ENCODE measurements at regions not wholly inside any gene's neighbourhood (a gene's known extent, or its start where the extent isn't known, plus 50 kb on each side); places are given as distances from the start of the nearest gene placed in this dataset.
A peak's percentile ranks its signal among the peaks of the same experiment; 100 is the strongest.

DNA sequence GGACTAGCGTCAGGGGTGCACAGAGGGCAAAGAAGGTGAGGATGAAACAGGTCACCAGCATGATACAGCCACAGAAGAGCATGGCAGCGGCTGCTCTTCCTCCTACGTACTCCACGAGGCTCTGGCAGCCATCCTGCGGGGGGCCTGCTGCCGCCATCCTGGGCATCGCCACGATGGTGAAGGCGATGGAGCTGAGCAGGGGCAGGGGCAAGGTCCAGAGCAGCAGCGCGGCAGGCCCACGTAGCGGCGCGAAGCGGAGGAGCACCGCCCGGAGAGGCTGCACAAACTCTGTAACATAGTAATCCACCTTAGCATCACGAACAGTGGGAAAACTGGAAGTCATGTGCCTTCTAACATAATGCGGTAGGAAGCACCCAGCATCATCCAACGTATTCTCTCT, 491.6 kb downstream of the PYDC2 start:
- no peak for DNase-seq (ENCODE audit: low read depth, low spot score)
- Histone ChIP-seq H3K27me3 (ENCODE audit: insufficient read depth, insufficient read length) (no peaks in the 10 kb centered on the region), H3K4me1 (ENCODE audit: insufficient read depth, insufficient read length) (no peaks in the 10 kb centered on the region), H3K4me3 (ENCODE audit: insufficient read length, low read depth) (no peak overlapping the region), H3K9me3 (ENCODE audit: insufficient read depth, low read length) (no peaks in the 10 kb centered on the region), H3K36me3 (ENCODE audit: insufficient read depth, insufficient read length, low read length) (no peaks in the 10 kb centered on the region), H3K9ac (ENCODE audit: insufficient read length, low read depth) (no peak overlapping the region)
- no peak for TF ChIP-seq SUZ12 (IDR thresholded peaks at IDR 0.05; ENCODE audit: extremely low read depth, insufficient read depth, insufficient read length)

DNA sequence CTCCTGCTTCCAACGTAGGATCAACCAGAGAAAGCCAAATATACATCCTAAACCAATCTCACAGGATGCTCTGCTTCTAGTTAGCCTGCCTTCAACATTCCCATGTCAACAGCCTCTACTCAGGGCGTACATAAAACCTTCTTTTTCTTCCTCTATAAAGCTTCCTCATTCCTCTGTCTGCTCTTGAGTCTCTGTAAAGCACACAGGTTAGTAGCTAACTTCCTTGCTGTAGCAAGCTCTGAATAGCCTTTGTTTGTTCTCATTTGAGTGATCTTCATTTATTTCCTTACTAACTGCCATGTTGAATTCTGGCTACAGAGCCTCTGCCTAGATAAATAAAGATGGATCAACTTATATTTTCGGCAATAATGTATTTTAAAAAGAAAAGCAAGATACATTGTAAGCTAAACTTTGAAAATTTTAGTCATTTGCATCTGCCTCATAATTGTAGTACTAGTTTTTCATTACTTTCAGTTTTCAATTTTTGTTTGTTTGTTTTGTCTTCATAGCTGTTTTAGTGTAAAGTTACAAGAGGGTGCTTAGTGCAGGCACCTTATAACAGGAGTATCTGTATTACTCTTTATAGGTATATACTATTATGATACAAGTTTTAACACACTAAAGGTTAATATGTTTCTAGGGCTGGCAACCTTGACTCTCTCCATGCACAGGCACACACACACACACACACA, 498.2 kb downstream of the PYDC2 start:
- Histone ChIP-seq H3K4me3 (ENCODE audit: insufficient read length, low read depth) (no peak overlapping the region), H3K27me3 (ENCODE audit: insufficient read depth, insufficient read length) (no peaks in the 10 kb centered on the region), H3K4me1 (ENCODE audit: insufficient read depth, insufficient read length) (no peaks in the 10 kb centered on the region), H3K36me3 (ENCODE audit: insufficient read depth, insufficient read length, low read length) (no peaks in the 10 kb centered on the region), H3K9me3 (ENCODE audit: insufficient read depth, low read length) (peaks cover 10% of the 10 kb centered on the region; the same call in 1 of the 2 replicates), H3K9ac (ENCODE audit: insufficient read length, low read depth) (no peak overlapping the region)
- DNase-seq (ENCODE audit: low read depth, low spot score) = no peak
- no peak for TF ChIP-seq ZNF274 (IDR thresholded peaks at IDR 0.05; ENCODE audit: low read depth, low read length)
- TF ChIP-seq SUZ12 (IDR thresholded peaks at IDR 0.05; ENCODE audit: extremely low read depth, insufficient read depth, insufficient read length) = no peak
- TF ChIP-seq YY1 (IDR thresholded peaks at IDR 0.05; ENCODE audit: insufficient read depth, insufficient read length) = no peak

DNA sequence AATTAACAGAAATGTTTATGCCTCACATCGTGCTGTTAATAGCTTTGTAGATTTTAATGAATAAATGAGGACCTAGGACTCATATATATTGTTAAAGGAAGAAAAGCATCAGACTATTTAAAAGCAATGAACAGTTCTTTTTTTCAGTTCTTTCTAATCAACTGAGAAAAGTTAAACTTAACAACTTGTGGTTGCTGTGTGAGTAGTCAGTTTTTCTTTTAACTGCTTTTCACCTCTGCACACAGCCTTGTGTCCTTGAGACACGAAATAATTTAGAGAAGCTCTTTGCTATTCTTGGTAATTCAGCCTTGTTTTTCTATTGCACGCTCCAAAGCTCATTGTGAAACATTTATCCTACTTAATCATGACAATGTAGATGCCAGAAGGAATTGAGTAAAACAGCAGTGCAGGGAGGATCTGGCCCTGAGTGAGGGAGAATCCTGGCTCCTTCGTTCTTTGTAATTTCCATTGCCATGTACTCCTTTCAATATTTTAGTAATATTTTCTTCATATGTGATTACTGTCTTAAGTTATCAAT, 499.0 kb downstream of the PYDC2 start:
- no peak overlapping the region for H3K9ac ChIP-seq (ENCODE audit: insufficient read length, low read depth)
- H3K9me3 ChIP-seq (ENCODE audit: insufficient read depth, low read length) = peaks cover 10% of the 10 kb centered on the region; the same call in 1 of the 2 replicates
- H3K36me3 ChIP-seq (ENCODE audit: insufficient read depth, insufficient read length, low read length) = no peaks in the 10 kb centered on the region
- no peak overlapping the region for H3K4me3 ChIP-seq (ENCODE audit: insufficient read length, low read depth)
- no peak for DNase-seq (ENCODE audit: low read depth, low spot score)
- TF ChIP-seq YY1 (IDR thresholded peaks at IDR 0.05; ENCODE audit: insufficient read depth, insufficient read length) (no peak), SUZ12 (IDR thresholded peaks at IDR 0.05; ENCODE audit: extremely low read depth, insufficient read depth, insufficient read length) (no peak), ZNF274 (IDR thresholded peaks at IDR 0.05; ENCODE audit: low read depth, low read length) (no peak)
- H3K27me3 ChIP-seq (ENCODE audit: insufficient read depth, insufficient read length) = no peaks in the 10 kb centered on the region
- no peaks in the 10 kb centered on the region for H3K4me1 ChIP-seq (ENCODE audit: insufficient read depth, insufficient read length)

DNA sequence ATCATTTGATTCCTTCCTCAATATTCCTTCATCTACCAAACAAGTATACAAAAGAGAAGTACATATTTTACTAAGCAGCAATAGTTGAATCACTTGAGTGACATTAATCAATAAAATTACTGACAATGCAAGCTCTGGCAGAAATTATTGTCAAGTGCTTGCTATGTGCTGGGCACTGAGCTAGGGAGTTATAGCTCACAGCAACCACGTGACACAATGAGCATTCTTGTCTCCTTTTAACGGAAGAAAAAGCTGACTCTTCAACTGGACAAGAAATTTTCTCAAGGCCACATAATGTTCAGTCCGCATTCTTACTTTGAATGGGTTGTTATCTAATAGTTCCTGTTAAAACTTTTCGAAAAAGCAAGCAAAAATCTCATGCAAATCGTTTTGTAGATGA, 500.1 kb downstream of the PYDC2 start:
- H3K36me3 ChIP-seq (ENCODE audit: insufficient read depth, insufficient read length, low read length) = no peaks in the 10 kb centered on the region
- no peak for TF ChIP-seq SUZ12 (IDR thresholded peaks at IDR 0.05; ENCODE audit: extremely low read depth, insufficient read depth, insufficient read length)
- TF ChIP-seq ZNF274 (IDR thresholded peaks at IDR 0.05; ENCODE audit: low read depth, low read length) = no peak
- no peak for TF ChIP-seq YY1 (IDR thresholded peaks at IDR 0.05; ENCODE audit: insufficient read depth, insufficient read length)
- H3K4me3 ChIP-seq (ENCODE audit: insufficient read length, low read depth) = no peak overlapping the region
- H3K9ac ChIP-seq (ENCODE audit: insufficient read length, low read depth) = no peak overlapping the region
- H3K9me3 ChIP-seq (ENCODE audit: insufficient read depth, low read length) = peaks cover 10% of the 10 kb centered on the region; the same call in 1 of the 2 replicates
- no peaks in the 10 kb centered on the region for H3K4me1 ChIP-seq (ENCODE audit: insufficient read depth, insufficient read length)
- H3K27me3 ChIP-seq (ENCODE audit: insufficient read depth, insufficient read length) = no peaks in the 10 kb centered on the region
- DNase-seq (ENCODE audit: low read depth, low spot score) = no peak

GRCh38 chr3:191961529-191961928, 500.6 kb downstream of the PYDC2 start:
- DNase-seq (ENCODE audit: low read depth, low spot score) = no peak
- no peak overlapping the region for H3K9ac ChIP-seq (ENCODE audit: insufficient read length, low read depth)
- no peaks in the 10 kb centered on the region for H3K36me3 ChIP-seq (ENCODE audit: insufficient read depth, insufficient read length, low read length)
- no peaks in the 10 kb centered on the region for H3K4me1 ChIP-seq (ENCODE audit: insufficient read depth, insufficient read length)
- H3K9me3 ChIP-seq (ENCODE audit: insufficient read depth, low read length) = peaks cover 10% of the 10 kb centered on the region; the same call in 1 of the 2 replicates
- no peaks in the 10 kb centered on the region for H3K27me3 ChIP-seq (ENCODE audit: insufficient read depth, insufficient read length)
- TF ChIP-seq YY1 (IDR thresholded peaks at IDR 0.05; ENCODE audit: insufficient read depth, insufficient read length) = no peak
- no peak overlapping the region for H3K4me3 ChIP-seq (ENCODE audit: insufficient read length, low read depth)

- no peak for DNase-seq (ENCODE audit: low read depth, low spot score)
- Histone ChIP-seq H3K4me3 (ENCODE audit: insufficient read length, low read depth) (no peak overlapping the region), H3K36me3 (ENCODE audit: insufficient read depth, insufficient read length, low read length) (no peaks in the 10 kb centered on the region), H3K27me3 (ENCODE audit: insufficient read depth, insufficient read length) (no peaks in the 10 kb centered on the region), H3K9ac (ENCODE audit: insufficient read length, low read depth) (no peak overlapping the region), H3K9me3 (ENCODE audit: insufficient read depth, low read length) (peaks cover 10% of the 10 kb centered on the region; the same call in 1 of the 2 replicates), H3K4me1 (ENCODE audit: insufficient read depth, insufficient read length) (no peaks in the 10 kb centered on the region)
- TF ChIP-seq SUZ12 (IDR thresholded peaks at IDR 0.05; ENCODE audit: extremely low read depth, insufficient read depth, insufficient read length) = no peak
- TF ChIP-seq YY1 (IDR thresholded peaks at IDR 0.05; ENCODE audit: insufficient read depth, insufficient read length) = no peak
- TF ChIP-seq ZNF274 (IDR thresholded peaks at IDR 0.05; ENCODE audit: low read depth, low read length) = no peak
Measured at GRCh38 chr3:191962324-191962723, 501.4 kb downstream of the PYDC2 start.

GRCh38 chr3:191963182-191963581, 502.2 kb downstream of the PYDC2 start:
- no peak overlapping the region for H3K9ac ChIP-seq (ENCODE audit: insufficient read length, low read depth)

More at GRCh38 chr3:191963182-191963581, 502.2 kb downstream of the PYDC2 start:
- Histone ChIP-seq H3K4me1 (ENCODE audit: insufficient read depth, insufficient read length) (no peaks in the 10 kb centered on the region), H3K36me3 (ENCODE audit: insufficient read depth, insufficient read length, low read length) (no peaks in the 10 kb centered on the region), H3K9me3 (ENCODE audit: insufficient read depth, low read length) (peaks cover 10% of the 10 kb centered on the region; the same call in 1 of the 2 replicates), H3K4me3 (ENCODE audit: insufficient read length, low read depth) (no peak overlapping the region), H3K27me3 (ENCODE audit: insufficient read depth, insufficient read length) (no peaks in the 10 kb centered on the region)
- no peak for TF ChIP-seq SUZ12 (IDR thresholded peaks at IDR 0.05; ENCODE audit: extremely low read depth, insufficient read depth, insufficient read length)
- TF ChIP-seq YY1 (IDR thresholded peaks at IDR 0.05; ENCODE audit: insufficient read depth, insufficient read length) = no peak
- TF ChIP-seq ZNF274 (IDR thresholded peaks at IDR 0.05; ENCODE audit: low read depth, low read length) = no peak
- DNase-seq (ENCODE audit: low read depth, low spot score) = peak; percentile 48

All from NT2/D1 (cell line).